Lung (tissue), 11 donors: ENCODE measurements at regions not wholly inside any gene's neighbourhood (a gene's known extent, or its start where the extent isn't known, plus 50 kb on each side); places are given as distances from the start of the nearest gene placed in this dataset.
"Not testable (repeated sequence)": the region's sequence is repeated elsewhere in the genome, so short reads cannot be mapped to it uniquely, and the experiment has no call there.

Experiments
- ATAC-seq: fragments of 200-7000 bp; cut with Tn5 transposase; one replicate; pipeline ENCODE4 v1.9.1; 2020; ENCODE audit warnings: moderate number of reproducible peaks; ENCODE audit not compliant: insufficient read depth, low FRiP score
- DNase-seq, 3 donors: peaks; one replicate each; pipeline ENCODE4 v3.0.0-alpha.2; 2013 to 2017
- H3K27ac ChIP-seq, 2 donors: one replicate each; pipeline ENCODE4 v1.5.1; 2013; ENCODE audit warnings: mild to moderate bottlenecking in 2 of 2, moderate library complexity in 2 of 2, control low read depth in 1 of 2, inconsistent platforms in 1 of 2, low read depth in 1 of 2, low read length in 1 of 2
- H3K27me3 ChIP-seq, 3 donors: one replicate each; pipeline ENCODE4 v1.5.1; 2013; ENCODE audit warnings: low read length in 2 of 3; ENCODE audit not compliant: control insufficient read depth in 3 of 3, insufficient read depth in 3 of 3
- H3K36me3 ChIP-seq, 4 donors: one replicate each; pipeline ENCODE4 v1.5.1; 2013; ENCODE audit warnings: low read length in 4 of 4, mild to moderate bottlenecking in 1 of 4, moderate library complexity in 1 of 4; ENCODE audit not compliant: control insufficient read depth in 4 of 4, insufficient read depth in 4 of 4
- H3K4me1 ChIP-seq, 5 donors: one replicate each; pipeline ENCODE4 v1.5.1; 2013; ENCODE audit warnings: low read length in 5 of 5, mild to moderate bottlenecking in 2 of 5, moderate library complexity in 1 of 5; ENCODE audit not compliant: control insufficient read depth in 5 of 5, insufficient read depth in 5 of 5
- H3K4me3 ChIP-seq: one replicate; pipeline ENCODE4 v1.5.1; 2013; ENCODE audit warnings: mild to moderate bottlenecking, control low read depth, moderate library complexity
- H3K9ac ChIP-seq, 2 donors: one replicate each; pipeline ENCODE4 v1.5.1; 2013; ENCODE audit warnings: low read length in 2 of 2, control low read depth in 1 of 2; ENCODE audit not compliant: insufficient read depth in 1 of 2
- H3K9me3 ChIP-seq, 4 donors: one replicate each; pipeline ENCODE4 v1.5.1; 2013; ENCODE audit warnings: low read length in 3 of 4, mild to moderate bottlenecking in 1 of 4, moderate library complexity in 1 of 4; ENCODE audit not compliant: control insufficient read depth in 4 of 4, insufficient read depth in 3 of 4
- WGBS, 2 donors: extraction: QIAGEN DNeasy Blood & Tissue Kit; methylation state at CpG; one replicate each; pipeline ENCODE4 v1.1.7; 2013; 5-methylcytosine and 5-hydroxymethylcytosine counted together
- TF ChIP-seq, protein P1 (sequence below): IDR thresholded peaks from 2 replicates; pipeline ENCODE4 v1.5.1; 2012; ENCODE audit warnings: mild to moderate bottlenecking; ENCODE audit errors: control extremely low read depth, extremely low read depth
- donor health status: control.
- donor health status: control.
- donor health status: Bipolar disorder and iron deficiency.
- donor health status: healthy.
- donor health status: DM: yes; HTN: yes; CAD: no.

GRCh38 chr5:35533156-35533555 is 84.5 kb upstream of the SPEF2 start:
- 92 to 96% methylated on average over 3 of the region's 3 CpGs for WGBS, 2 donors
- TF ChIP-seq, protein P1, sequence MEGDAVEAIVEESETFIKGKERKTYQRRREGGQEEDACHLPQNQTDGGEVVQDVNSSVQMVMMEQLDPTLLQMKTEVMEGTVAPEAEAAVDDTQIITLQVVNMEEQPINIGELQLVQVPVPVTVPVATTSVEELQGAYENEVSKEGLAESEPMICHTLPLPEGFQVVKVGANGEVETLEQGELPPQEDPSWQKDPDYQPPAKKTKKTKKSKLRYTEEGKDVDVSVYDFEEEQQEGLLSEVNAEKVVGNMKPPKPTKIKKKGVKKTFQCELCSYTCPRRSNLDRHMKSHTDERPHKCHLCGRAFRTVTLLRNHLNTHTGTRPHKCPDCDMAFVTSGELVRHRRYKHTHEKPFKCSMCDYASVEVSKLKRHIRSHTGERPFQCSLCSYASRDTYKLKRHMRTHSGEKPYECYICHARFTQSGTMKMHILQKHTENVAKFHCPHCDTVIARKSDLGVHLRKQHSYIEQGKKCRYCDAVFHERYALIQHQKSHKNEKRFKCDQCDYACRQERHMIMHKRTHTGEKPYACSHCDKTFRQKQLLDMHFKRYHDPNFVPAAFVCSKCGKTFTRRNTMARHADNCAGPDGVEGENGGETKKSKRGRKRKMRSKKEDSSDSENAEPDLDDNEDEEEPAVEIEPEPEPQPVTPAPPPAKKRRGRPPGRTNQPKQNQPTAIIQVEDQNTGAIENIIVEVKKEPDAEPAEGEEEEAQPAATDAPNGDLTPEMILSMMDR: no peak
- Histone ChIP-seq H3K9me3 (no peaks in the 10 kb centered on the region), H3K27me3 (no peaks in the 10 kb centered on the region), H3K4me3 (no peak overlapping the region), H3K9ac (no peak overlapping the region), H3K27ac (no peak overlapping the region), H3K36me3 (no peaks in the 10 kb centered on the region), H3K4me1 (no peaks in the 10 kb centered on the region)
- DNase-seq: no peak
- no peak for ATAC-seq

DNA sequence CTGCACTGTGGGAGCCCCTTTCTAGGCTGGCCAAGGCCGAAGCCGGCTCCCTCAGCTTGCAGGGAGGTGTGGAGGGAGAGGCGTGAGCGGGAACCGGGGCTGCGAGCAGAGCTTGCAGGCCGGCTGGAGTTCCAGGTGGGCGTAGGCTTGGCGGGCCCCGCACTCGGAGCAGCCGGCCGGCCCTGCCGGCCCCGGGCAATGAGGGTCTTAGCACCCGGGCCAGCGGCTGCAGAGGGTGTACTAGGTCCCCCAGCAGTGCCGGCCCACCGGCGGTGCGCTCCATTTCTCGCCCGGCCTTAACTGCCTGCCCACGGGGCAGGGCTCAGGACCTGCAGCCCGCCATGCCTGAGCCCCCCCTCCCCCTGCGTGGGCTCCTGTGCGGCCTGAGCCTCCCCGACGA is 86.1 kb upstream of the SPEF2 start:
- DNase-seq: not testable (repeated sequence)

GRCh38 chr5:35518104-35518503 is 99.6 kb upstream of the SPEF2 start:
- TF ChIP-seq, protein P1: no peak
- Histone ChIP-seq H3K27ac (no peak overlapping the region), H3K9me3 (peaks cover 0 to 2% (median 0%) of the 10 kb centered on the region in 4 donors), H3K4me1 (no peaks in the 10 kb centered on the region), H3K9ac (no peak overlapping the region), H3K27me3 (no peaks in the 10 kb centered on the region), H3K4me3 (no peak overlapping the region), H3K36me3 (no peaks in the 10 kb centered on the region)
- 49 to 54% methylated on average over 1 of the region's 1 CpG for WGBS, 2 donors
- ATAC-seq (no peak), DNase-seq (peak in 1 of 3 donors; percentile 5)

More for the DNA sequence above, 86.1 kb upstream of the SPEF2 start:
- ATAC-seq, H3K27ac ChIP-seq, H3K4me1 ChIP-seq, H3K4me3 ChIP-seq, H3K36me3 ChIP-seq, H3K27me3 ChIP-seq, H3K9me3 ChIP-seq, H3K9ac ChIP-seq: not testable (repeated sequence)
- WGBS, 2 donors: 97% methylated on average over 15 to 29 of the region's 29 CpGs

DNA sequence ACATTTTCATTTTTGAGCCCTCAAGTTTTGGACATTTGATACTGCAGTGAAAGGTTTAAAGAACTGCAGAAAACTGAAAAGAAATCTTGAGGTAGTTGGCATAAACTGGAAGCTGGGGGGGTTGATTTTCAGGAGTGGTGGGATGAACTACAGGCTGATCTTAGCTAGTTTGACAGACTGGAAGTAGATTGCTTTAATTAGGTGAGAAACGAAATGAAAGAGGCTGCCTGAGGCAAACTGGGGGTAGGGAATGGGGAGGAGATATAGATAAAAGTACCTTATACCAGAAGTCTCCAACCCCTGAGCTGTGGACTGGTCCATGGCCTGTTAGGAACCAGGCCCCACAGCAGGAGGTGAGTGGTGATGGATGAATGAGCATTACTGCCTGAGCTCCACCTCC is 101.4 kb upstream of the SPEF2 start:
- DNase-seq: peak in 1 of 3 donors; percentile 1
- Histone ChIP-seq H3K36me3 (no peaks in the 10 kb centered on the region), H3K27me3 (no peaks in the 10 kb centered on the region), H3K4me3 (no peak overlapping the region), H3K9ac (no peak overlapping the region), H3K27ac (no peak overlapping the region), H3K4me1 (no peaks in the 10 kb centered on the region), H3K9me3 (peaks cover 0 to 2% (median 0%) of the 10 kb centered on the region in 4 donors)
- ATAC-seq: no peak
- TF ChIP-seq, protein P1: no peak
- 18 to 85% methylated on average over 1 of the region's 1 CpG for WGBS, 2 donors
